Stimulated activated CD4-positive, alpha-beta T cell treated with anti-CD3 and anti-CD28 coated beads, Interleukin-12 subunit alpha, Interleukin-12 subunit beta, amount 100 ng/mL, for 24 hours (primary cell): ENCODE measurements at regions not wholly inside any gene's neighbourhood (a gene's known extent, or its start where the extent isn't known, plus 50 kb on each side); places are given as distances from the start of the nearest gene placed in this dataset.
"Not testable (repeated sequence)": the region's sequence is repeated elsewhere in the genome, so short reads cannot be mapped to it uniquely, and the experiment has no call there.

ENCODE experiments used
- DNase-seq, 2 experiments: peaks; one replicate each; pipeline ENCODE4 v3.0.0-alpha.2; 2020; ENCODE audit warnings: low read depth in 2 of 2

DNA sequence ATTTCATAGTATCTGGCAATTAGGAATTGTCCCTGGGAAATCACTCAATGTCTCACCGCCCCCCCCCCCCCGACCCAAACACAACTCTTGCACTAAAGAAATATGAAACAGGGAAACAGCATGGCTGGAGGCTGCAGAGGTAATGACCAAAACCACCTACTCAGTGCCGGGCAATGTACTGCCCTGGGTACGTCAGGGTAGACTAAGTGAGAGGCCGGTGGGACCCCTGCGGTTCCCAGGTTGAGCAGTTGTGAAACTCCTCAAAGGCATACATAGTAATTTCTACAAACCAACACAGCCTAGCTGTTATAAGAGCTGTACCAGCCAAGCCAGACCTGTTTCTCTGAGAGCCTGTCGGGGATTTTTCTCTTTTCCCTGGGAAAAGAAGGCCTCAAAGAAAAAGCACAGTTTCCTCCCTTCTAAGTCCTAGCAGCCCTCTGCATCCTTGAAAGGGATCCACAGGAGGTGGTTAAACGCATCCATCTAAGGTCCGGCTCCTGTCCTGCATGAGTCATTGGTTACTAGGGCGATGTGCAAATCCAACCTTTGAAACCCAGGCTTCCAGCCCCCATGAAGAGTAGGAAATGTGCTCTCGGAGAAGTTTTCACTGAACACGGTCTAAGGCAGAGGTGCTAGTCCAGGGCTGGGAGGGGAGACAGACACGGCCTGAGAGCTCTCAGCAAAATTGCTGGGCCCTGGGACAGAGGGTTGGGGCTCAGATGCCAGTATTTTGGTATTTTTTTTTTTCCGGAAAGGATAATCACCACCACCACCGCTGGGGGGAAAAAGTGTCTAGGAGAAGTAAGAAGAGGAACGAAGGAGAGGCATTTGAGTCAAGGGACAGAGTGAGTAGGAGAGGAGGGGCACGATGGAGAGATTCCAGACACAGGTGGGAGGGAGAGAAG, 172.8 kb downstream of the ATP6V0E2 start:
- not testable (repeated sequence) for DNase-seq

DNA sequence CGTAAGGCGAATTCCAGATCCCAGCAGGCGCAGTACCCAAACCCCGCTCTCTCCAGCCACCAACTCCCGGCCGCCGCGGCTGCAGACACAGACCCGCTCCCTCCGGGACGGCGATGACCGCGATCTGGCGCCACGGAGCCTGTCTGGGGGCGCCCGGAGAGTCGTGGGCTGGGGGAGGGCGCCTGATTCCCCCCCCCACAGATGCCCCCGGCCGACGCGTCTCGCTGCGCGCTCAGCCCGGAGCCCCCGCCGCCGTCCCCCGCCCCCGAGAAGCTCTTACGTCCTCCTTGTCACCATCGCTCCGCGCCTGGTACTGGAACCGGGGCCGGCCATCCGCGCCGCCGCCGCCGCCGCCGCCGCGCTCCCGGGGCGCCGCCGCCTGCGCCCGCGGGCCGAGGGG, 173.6 kb downstream of the ATP6V0E2 start:
- not testable (repeated sequence) for DNase-seq

DNA sequence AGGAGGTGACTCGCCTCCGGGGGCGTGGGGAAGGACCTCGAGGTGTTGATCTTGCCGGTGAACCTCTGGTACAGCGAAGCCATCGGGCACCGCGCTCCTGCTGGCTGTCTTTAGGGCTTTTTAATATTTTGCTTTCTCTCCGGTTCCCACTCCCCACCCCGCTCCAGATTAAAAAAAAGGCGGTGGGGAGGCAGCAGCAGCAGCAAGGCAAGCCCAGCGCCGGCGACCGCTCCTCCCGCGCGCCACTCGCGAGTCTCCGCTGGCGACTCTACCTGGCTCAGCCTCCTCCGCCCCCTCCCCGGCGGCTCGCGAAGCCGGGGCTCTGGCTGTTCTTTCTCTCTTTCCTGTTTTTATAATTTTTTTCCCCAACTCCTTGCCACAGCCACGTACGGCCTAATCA, 174.0 kb downstream of the ATP6V0E2 start:
- DNase-seq: not testable (repeated sequence)

DNA sequence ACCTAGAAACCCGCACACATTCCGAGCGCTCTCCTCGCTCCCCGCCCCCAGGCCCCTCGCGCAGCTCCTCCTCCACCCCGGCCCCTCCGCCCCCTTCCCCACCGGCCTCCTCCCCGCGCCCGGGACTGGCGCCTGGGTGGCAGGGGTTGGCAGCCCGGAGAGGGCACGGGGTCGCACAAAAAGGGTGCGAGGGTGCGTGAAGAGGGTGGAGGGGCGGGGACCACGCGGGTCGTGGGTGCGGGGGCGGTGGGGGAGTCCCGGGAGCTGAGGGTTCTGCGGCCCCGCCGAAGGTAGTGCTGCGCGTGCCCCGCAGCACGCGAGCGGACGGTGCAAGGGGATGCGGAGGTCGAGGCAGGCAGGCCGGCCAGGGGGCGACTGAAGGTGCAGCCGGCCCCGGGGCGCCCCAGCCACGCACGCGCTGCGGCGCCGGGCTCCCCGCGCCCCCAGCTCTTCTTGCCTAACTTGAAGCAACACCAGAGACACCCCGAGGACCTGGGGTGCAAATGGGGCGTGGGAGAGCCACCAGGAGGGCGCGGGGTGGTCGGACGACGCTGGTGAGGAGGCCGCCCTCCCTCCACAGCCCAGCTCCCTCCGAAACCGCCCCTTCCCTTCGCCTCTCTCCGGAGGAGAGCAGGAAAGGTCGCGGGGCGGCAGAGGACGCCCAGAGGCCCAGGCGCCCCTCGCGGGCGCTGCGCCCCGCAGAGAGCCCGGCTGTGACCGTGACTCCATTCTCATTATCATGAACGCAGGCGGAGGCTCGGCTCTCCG, 174.7 kb downstream of the ATP6V0E2 start:
- not testable (repeated sequence) for DNase-seq

DNA sequence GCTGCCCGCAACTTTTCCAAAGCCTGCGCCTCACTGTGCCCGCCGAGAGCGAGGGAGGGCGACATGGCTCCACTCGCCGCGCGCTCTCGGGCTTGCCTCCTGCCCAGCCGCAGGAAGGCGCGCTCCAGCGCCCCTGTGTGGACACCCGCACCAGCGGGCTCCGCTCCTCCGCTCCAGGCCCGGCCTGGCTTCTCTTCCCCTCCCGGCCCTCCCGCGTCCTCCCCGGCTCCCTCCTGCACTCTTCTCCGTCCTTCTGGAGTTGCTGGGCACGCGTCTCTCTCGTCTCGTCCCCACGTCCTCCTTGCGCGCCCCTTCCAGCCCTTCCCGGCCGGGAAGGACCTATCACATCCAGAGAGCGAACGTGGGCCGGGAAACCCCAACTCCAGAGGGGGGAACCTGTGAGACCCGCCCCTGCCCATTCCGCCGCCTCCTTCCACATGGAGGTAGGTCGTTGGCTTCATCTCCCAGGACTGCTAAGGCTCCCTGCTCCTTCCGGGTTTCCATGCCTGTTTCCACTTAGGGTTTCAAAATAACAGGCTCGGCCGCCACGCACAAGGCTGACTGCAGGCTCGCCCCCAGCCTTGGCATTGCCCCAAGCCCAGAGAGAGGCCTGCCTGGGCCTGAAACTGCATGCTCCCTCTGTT, 175.4 kb downstream of the ATP6V0E2 start:
- DNase-seq: not testable (repeated sequence)

DNA sequence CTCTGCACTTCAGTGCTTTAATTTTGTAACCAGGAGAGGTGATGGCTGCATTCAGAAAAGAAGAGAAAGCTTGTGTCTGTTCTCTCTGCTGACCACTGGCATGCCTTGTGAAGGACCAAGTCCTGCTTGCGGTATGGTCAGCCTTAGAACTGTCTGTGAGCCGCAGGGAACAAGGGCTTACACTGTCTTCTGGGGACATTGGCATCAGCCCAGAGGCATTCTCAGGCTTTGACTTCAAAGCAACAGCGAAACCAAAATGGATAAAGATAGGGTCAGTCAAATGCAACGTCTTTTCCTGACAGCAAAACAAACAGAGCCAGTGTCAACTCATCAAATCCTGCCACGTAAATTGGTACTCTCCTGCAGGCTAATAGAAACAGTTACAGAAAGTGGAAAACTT, 179.6 kb downstream of the ATP6V0E2 start:
- DNase-seq: not testable (repeated sequence)

DNA sequence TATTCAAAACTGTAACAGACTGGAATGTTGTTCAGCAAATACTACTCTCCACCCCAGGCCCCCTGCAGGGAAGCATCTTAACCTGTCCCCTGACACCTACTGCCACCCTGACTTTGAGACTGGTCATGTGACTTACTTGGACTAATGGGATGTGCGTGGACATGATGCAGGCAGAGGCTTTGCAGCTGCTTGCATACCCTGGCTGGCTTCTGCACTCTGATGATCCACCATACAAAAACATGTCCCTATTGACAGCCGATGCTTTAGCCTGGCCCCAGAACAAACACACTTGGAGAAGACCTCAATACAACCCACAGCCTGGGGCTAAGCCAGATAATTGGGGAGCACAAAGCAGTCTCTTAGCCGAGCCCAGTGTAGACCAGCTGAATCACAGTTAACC, 180.5 kb downstream of the ATP6V0E2 start:
- not testable (repeated sequence) for DNase-seq

DNA sequence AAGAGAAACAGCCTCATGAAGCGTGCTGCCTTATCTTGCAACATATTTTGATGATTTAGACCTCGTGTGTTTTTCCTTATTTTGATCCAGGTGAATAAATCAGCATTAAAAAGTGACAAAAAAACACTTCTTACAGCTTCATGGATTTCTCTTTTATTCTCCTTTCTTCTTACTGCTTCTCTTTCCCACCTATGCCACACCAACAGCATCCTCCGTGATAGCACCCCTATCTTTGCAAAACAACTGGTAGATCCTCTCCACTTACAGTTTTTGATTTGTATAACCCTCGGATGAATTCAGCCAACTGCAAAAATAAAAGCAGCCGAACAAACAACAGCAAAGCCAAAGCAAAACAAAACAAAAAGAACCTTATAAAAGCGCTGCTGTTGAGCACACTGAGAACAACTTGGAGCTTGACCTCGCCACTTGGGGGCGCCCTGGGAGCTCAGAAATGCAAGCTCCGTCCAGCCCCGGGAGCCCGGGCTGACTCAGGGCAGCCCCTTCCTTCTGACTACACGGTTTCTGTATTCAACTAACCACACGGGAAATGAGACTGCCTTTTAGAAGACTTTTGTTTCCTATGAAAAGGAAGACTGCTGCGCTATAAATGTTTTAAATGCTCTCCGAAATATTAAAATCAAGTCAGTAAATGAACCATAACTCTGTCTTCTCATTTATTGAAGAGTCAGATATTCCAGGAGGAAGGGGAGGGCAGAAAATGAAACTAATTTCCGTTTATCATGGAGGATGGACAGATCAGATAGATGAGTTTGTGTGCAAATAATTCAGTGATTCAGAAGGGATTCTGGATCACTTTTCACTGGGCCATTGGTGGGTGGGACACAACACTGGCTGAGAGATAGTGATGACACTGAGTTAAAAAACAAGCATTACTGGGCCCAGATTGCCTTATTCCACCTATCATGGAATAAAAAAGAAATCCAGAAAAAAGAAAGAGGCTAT, 186.8 kb downstream of the ATP6V0E2 start:
- peak; percentile 69 to 90 for DNase-seq

DNA sequence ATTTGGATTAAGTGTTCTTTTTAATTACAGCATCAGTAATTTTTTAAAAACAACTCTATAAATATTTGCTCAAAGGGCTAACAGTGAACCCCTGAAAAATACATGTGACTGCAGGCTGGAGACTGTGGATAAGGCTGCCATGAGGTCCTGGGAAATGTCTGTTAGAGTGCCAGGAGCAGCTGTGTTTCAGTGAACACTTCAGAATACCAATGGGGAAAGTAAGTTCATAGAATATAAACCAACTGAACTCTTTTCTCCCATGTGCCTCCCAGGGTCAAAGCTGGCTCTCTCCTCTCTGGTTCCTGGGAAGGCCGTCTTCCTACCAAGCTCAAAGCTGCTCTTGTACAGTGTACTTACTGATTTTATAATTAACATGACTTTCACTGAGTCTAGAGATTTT, 189.4 kb downstream of the ATP6V0E2 start:
- DNase-seq: not testable (repeated sequence)

DNA sequence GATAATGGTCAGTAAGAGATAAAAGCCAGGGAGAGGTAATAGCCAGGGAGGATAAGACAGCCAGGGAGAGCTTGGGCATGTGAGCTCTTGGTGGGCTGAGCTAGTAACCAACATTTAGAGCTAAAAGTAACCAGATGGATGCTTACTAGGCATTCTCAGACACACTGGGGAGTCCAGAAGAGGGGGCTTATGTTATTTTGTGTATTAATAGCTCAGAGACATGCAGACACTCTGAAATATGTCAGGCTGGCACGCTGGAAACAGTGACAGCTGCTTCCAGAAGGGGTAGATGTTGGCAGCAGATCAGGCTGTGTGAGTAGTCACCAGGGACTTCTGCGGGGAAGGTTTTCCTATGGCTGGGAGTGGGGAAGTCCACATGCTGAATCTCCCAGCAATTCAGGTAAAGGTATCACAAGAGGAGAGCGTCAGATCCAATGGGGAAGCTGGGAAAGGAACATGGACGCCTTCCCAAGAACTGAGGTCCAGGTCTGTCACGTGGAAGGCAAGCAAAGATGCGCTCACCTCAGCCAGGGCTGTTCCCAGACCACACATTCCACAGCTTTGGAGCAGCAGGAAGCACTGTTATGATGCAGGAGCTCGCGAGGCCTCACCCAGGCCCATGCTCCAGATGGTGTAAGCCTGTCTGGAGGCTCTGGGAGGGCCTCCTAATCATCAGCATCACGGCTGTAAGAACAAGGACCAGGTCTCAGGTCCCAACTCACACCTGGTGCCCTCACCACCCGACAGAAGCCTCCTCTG, 196.0 kb downstream of the ATP6V0E2 start:
- not testable (repeated sequence) for DNase-seq

DNA sequence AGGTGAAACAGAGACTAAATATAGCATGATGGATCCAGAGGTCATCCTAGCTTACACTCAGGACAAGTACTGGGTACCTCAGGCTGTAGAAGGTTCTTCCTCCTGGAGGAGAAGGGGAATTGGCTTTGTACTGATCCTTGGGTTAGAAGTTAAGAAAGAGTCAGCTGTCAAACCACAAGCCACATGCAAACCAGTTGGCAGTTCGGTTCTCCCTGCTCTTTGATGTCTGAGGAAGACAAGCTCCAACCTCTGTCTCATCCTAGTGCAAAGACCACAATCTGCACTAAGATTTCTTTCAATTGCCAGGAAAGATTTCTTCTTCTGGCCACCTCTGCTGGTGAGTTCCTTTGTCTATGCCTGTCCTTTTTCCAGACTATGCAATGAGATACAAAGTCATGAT, 203.8 kb downstream of the ATP6V0E2 start:
- not testable (repeated sequence) for DNase-seq

DNA sequence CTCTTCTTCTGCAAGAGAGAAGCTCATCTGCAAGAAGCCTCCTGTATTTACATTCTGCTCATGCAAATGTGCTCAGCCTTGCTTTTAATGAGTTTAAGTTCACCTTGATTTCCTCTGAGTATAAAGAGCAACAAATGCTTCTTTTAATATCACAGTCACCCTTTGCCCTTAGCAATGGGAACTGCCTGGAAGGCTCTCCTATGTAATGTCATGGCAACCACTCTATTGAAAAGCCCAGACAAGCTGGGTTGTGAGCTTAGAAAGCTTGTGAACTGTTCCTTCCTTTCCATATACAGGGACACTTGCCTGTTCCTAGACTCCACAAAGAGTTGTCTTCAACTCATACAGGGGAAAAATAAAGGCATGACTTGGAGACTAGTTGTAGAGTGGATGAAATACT, 208.1 kb downstream of the ATP6V0E2 start:
- not testable (repeated sequence) for DNase-seq

DNA sequence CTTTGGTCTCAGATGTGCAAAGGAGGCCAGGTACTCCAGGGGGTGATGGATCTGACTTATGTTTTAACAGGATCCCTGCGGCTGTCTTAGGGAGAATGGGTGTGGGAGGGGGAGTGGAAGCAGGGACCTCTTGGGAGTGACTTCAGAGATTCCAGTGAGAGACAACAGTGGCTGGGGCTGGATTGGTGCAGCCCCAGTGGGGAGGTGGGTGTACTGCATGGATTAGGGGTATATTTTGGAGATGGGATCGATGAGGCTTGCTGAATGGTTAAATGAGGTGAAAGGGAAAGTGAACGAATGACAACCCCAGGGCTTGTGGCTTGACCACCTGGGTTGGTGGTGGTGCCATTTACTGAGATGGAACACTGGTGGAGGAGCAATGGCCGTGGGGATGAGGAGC, 211.0 kb downstream of the ATP6V0E2 start:
- DNase-seq: not testable (repeated sequence)

DNA sequence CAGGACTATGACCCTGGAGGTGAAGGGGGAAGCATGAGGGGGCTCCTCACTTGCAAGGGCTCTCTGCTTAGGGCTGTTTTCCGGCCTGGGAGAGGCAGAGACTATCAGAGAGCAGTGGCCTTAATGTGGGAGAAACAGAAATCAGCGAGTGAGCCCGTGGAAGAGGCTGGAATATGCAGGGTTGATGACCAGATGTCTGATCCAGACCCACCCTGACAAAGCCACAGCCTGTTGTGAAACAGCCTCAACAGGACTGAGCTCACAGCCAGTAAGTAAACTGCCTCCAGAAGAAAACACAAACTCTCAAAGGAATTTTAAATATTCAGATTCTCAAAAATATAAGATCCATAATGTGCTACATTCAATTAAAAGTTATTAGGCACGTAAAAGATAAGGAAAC, 213.7 kb downstream of the ATP6V0E2 start:
- DNase-seq: not testable (repeated sequence)

DNA sequence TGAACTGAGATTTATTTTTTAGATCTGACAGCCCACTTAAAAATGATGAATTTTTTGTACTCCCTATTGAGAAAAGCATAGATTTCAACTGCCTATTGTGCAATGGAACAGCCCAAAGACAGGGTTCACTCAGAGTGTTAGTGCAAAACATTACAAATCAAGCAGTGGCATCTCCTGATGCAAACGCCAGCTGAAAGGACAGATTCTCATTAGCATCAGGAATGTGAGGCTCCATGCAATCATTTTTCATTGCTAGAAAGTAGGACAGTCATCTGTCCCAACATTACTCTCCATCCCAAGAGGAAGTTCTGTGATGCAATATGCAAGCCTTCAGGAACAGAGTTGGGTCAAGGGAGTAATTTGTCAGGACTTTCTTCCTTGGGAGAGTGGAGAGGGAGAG, 215.4 kb downstream of the ATP6V0E2 start:
- DNase-seq: not testable (repeated sequence)

DNA sequence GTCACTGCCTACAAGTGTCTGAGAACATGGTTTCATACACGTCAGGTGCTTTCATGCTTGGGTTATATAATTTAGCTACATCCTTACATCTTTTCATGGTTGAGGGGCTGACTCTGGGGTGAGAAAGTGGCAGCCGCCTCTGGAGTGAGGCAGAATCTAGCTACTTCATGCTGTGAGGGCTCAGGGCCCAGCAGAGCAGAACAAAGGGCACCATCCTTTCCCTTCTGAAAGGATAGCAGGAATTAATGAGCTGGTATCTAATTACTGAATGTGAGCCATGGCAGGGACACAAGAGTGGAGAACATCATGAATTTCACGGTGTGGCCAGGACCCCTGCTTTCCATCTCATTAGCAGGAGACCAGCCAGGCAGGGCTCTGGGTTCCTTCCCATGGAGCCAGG, 217.0 kb downstream of the ATP6V0E2 start:
- DNase-seq: not testable (repeated sequence)

DNA sequence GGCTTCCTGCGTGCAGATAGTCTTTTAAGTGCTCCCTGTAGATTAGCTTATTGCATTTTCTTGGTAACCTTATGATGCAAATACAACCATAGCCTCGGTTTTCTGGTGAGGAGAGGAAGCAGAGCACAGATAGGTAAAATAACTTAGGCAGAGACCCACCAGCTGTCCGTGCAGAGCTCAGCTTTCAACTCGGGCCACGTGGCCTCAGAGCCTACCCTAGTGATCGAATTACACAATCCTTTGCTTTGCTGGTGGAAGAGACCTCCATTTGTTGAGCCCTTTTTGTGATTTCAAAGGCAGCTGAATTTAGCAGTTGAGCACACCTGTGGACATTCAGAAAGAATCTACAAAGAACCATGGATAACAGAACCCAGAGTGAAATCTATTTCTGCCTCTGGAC, 220.1 kb downstream of the ATP6V0E2 start:
- not testable (repeated sequence) for DNase-seq

DNA sequence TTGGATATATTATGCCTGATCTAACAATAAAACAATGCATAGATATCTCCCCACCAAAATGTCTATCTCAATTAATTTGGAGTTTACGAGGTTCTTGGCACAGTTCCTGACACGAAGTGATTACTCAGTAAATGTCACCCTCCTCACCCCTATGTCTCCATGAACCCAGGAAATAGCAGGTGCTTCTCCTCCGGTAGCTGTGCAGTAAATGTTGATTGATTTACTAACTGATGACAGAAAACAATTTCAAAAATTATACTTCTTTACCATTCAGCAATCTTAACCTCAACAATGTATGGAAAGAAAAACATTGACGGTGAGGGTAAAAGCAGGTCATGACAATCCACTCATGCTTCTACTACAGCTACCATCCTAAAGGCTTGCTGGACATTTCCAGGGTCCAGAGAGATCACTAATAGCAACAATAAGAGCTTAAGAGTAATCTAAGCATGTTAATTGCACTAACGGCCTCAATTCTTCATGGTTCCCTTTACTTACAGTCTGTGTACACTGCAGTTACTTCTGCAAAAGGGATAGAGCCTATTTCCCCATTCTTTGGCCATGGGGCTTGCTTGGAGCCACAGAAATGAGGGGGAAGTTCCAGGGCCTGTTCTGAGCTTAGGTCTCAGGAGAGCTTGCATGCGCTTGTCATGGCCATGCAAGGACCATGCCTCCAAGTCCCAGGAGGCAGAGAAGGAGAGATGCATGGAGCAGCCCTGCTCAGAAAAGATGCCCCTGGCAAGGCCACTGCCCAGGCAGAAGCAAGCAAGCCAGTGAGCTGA, 222.6 kb downstream of the ATP6V0E2 start:
- not testable (repeated sequence) for DNase-seq

DNA sequence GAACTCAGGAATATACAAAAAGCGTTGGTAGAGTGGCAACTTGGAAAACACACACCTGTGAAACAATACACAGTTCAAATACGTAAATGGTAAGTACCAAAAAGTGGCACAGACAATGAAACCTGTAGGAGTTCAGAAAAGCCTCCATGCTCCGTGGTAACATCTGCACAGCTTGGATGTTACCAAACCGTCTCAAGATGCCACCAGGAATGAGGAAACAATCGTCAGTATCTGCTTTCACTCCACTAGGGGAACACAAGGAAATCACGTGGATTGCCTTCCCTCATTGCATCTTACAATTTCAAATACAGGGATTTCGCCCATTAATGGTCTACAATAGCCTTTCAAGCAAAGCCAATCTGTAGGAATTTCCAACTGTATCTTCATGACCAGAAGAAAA, 224.6 kb upstream of the LRRC61 start:
- not testable (repeated sequence) for DNase-seq
